AG09319 (cell line): ENCODE measurements at regions not wholly inside any gene's neighbourhood (a gene's known extent, or its start where the extent isn't known, plus 50 kb on each side); places are given as distances from the start of the nearest gene placed in this dataset.
"Not testable (repeated sequence)": the region's sequence is repeated elsewhere in the genome, so short reads cannot be mapped to it uniquely, and the experiment has no call there.

Experiments used
- DNase-seq: peaks from one replicate; pipeline ENCODE4 v3.0.0-alpha.2; 2010; ENCODE audit warnings: low read depth; ENCODE audit errors: extremely low read depth
- TF ChIP-seq, protein P1 (sequence below): IDR thresholded peaks from 2 replicates; pipeline ENCODE4 v1.5.1; 2011; ENCODE audit warnings: low read depth, mild to moderate bottlenecking, inconsistent platforms, low read length, moderate library complexity

- TF ChIP-seq, protein P1, sequence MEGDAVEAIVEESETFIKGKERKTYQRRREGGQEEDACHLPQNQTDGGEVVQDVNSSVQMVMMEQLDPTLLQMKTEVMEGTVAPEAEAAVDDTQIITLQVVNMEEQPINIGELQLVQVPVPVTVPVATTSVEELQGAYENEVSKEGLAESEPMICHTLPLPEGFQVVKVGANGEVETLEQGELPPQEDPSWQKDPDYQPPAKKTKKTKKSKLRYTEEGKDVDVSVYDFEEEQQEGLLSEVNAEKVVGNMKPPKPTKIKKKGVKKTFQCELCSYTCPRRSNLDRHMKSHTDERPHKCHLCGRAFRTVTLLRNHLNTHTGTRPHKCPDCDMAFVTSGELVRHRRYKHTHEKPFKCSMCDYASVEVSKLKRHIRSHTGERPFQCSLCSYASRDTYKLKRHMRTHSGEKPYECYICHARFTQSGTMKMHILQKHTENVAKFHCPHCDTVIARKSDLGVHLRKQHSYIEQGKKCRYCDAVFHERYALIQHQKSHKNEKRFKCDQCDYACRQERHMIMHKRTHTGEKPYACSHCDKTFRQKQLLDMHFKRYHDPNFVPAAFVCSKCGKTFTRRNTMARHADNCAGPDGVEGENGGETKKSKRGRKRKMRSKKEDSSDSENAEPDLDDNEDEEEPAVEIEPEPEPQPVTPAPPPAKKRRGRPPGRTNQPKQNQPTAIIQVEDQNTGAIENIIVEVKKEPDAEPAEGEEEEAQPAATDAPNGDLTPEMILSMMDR = no peak
- no peak for DNase-seq
Measured at GRCh38 chrX:40945361-40945713, 139.9 kb upstream of the USP9X start.

GRCh38 chrX:40947276-40947675 lies 138.0 kb upstream of the USP9X start:
- TF ChIP-seq, protein P1 = no peak
- DNase-seq = no peak

GRCh38 chrX:40949071-40949470 lies 136.2 kb upstream of the USP9X start:
- TF ChIP-seq, protein P1 = no peak
- DNase-seq = no peak

- DNase-seq = no peak
- TF ChIP-seq, protein P1 = no peak
Measured at GRCh38 chrX:40950546-40950945, 134.7 kb upstream of the USP9X start.

DNA sequence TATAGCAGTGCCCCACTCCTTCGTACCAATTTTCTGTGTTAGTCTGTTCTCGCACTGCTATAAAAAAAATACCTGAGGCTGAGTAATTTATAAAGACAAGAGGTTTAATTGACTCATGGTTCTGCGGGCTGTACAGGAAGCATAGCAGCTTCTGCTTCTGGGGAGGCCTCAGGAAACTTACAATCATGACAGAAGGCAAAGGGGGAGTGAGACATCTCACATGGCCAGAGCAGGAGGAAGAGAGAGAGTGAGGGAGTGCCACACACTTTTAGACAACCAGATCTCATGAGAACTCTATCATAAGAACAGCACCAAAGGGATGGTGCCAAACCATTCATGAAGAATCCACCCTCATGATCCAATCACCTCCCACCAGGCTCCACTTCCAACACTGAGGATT lies 133.8 kb upstream of the USP9X start:
- not testable (repeated sequence) for DNase-seq

- TF ChIP-seq, protein P1 = no peak
- no peak for DNase-seq
Measured at GRCh38 chrX:40952855-40953254, 132.4 kb upstream of the USP9X start.

DNA sequence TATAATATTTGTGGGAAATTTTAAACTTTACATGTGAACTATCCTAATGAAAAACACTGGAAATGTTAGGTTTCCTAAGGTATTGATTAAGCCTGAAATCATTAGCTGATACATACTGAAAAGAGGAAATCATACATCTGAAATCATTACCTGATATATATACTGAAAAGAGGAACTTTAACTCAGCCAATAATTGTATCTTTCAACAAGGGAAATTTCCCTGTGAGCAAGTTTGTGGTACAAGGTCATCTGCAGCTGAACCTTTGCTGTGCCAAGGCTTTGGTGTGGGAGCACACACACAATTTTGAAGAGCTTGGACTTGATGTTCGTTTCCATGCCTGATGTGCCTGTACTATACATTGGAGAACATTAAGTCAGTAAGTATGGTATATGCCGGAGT lies 131.9 kb upstream of the USP9X start:
- TF ChIP-seq, protein P1 = no peak
- no peak for DNase-seq

DNA sequence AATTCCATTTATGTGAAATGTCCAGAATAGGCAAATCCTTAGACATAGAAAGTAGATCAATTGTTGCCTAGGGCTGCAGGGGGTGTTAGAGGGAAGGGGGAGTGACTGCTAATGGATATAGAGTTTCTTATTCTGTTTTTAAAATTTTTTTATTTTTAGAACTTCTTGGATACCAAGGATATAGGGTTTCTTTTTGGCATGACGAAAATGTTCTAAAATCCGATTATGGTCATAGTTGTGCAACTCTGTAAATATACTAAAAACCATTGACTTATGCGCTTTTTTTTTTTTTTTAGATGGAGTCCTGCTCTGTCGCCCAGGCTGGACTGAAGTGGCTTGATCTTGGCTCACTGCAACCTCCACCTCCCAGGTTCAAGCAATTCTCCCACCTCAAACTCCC lies 125.2 kb upstream of the USP9X start:
- no peak for DNase-seq
- TF ChIP-seq, protein P1 = no peak
